ENCODE measurements at regions not wholly inside any gene's neighbourhood (a gene's known extent, or its start where the extent isn't known, plus 50 kb on each side); places are given as distances from the start of the nearest gene placed in this dataset.

DNA sequence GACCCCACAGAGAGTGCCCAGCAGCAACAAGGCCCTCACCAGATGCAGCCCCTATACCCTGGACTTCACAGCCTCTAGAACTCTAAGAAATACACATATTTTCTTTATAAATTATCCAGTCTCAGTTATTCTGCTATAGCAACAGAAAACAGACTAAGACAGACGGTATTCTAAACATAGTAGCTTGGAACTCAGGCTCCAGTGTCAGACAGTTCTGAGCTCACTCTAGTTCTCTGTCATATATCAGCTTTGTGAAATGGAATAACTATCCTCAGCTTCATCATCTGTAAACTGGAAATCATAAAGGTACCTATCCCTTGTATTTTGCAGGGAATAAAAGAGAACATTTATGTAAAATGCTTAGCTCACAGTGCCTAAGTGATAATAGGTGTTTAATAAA lies 127.4 kb downstream of the GLUL start:
- no peaks in the 10 kb centered on the region for H4K20me1 ChIP-seq (ENCODE audit: control insufficient read depth, extremely low read depth, insufficient read depth, low read length)
- no peaks in the 10 kb centered on the region for H3K79me2 ChIP-seq (ENCODE audit: control insufficient read depth, insufficient read depth, low read length)
- H3K9me1 ChIP-seq (ENCODE audit: control insufficient read depth, extremely low read depth, insufficient read depth, low read length) = no peaks in the 10 kb centered on the region
- no peak overlapping the region for H3K4me2 ChIP-seq (ENCODE audit: control insufficient read depth, extremely low read depth, insufficient read depth, low read depth, low read length)
- no peak overlapping the region for H3K9ac ChIP-seq (ENCODE audit: control insufficient read depth, extremely low read depth, insufficient read depth, low read length)
- no peak overlapping the region for H2AFZ ChIP-seq (ENCODE audit: control insufficient read depth, low read length)
- H3K36me3 ChIP-seq (ENCODE audit: control insufficient read depth in 2 of 2, extremely low read depth in 1 of 2, insufficient read depth in 2 of 2, low read length in 2 of 2) = no peaks in the 10 kb centered on the region
- no peaks in the 10 kb centered on the region for H3K9me3 ChIP-seq (ENCODE audit: control insufficient read depth, low read depth, low read length)
- DNase-seq (ENCODE audit: low read depth, low spot score) (no peak), FAIRE-seq (no peak)
- dilution Hi-C loops (cut with MboI; ENCODE audit: extremely low pct_ligation_motif_present, low sequenced_read_pairs) = no loop called here
- no peaks in the 10 kb centered on the region for H3K27me3 ChIP-seq (ENCODE audit: control insufficient read depth, extremely low read depth, insufficient read depth, low read length)
- no peak overlapping the region for H3K4me3 ChIP-seq (ENCODE audit: control insufficient read depth in 2 of 3, extremely low read depth in 1 of 3, insufficient read depth in 2 of 3, low read depth in 1 of 3, low read length in 3 of 3)
- H3K4me1 ChIP-seq (ENCODE audit: control insufficient read depth, extremely low read depth, insufficient read depth, low read length) = peaks cover 5% of the 10 kb centered on the region
- H3K27ac ChIP-seq (ENCODE audit: control insufficient read depth, insufficient read depth, low read length) = no peak overlapping the region
- no peak for TF ChIP-seq EZH2 (IDR thresholded peaks at IDR 0.05; ENCODE audit: low read length)
- TF ChIP-seq, protein P1, sequence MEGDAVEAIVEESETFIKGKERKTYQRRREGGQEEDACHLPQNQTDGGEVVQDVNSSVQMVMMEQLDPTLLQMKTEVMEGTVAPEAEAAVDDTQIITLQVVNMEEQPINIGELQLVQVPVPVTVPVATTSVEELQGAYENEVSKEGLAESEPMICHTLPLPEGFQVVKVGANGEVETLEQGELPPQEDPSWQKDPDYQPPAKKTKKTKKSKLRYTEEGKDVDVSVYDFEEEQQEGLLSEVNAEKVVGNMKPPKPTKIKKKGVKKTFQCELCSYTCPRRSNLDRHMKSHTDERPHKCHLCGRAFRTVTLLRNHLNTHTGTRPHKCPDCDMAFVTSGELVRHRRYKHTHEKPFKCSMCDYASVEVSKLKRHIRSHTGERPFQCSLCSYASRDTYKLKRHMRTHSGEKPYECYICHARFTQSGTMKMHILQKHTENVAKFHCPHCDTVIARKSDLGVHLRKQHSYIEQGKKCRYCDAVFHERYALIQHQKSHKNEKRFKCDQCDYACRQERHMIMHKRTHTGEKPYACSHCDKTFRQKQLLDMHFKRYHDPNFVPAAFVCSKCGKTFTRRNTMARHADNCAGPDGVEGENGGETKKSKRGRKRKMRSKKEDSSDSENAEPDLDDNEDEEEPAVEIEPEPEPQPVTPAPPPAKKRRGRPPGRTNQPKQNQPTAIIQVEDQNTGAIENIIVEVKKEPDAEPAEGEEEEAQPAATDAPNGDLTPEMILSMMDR (optimal IDR thresholded peaks at IDR 0.05 in 1 of 3, IDR thresholded peaks at IDR 0.05 in 1 of 3, conservative IDR thresholded peaks at IDR 0.05 in 1 of 3; ENCODE audit: extremely low read depth in 1 of 3, insufficient read depth in 2 of 3, low read length in 3 of 3) = no peak

DNA sequence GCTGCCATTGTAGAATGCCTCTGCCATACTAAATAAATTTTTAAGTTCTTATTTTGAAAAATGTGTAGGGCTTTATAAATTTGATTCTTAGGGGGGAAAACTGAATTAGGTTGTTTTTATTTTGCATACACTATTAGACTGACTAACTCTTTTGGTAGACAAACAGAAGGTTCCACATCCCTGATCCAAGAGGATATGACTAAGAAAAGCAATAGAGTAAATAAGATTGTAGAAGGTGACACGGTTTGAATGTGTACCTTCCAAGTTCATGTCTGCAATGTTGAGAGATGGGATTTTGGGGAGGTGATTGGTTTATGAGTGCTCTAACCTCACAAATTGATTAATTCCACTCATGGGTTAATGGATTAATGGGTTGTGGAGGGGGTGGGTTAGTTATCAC lies 127.9 kb downstream of the GLUL start:
- DNase-seq (ENCODE audit: low read depth, low spot score) = no peak
- H3K27me3 ChIP-seq (ENCODE audit: control insufficient read depth, extremely low read depth, insufficient read depth, low read length) = no peaks in the 10 kb centered on the region
- H3K36me3 ChIP-seq (ENCODE audit: control insufficient read depth in 2 of 2, extremely low read depth in 1 of 2, insufficient read depth in 2 of 2, low read length in 2 of 2) = no peaks in the 10 kb centered on the region
- H3K4me3 ChIP-seq (ENCODE audit: control insufficient read depth in 2 of 3, extremely low read depth in 1 of 3, insufficient read depth in 2 of 3, low read depth in 1 of 3, low read length in 3 of 3) = no peak overlapping the region
- no peak for FAIRE-seq
- no peak overlapping the region for H3K9ac ChIP-seq (ENCODE audit: control insufficient read depth, extremely low read depth, insufficient read depth, low read length)
- H4K20me1 ChIP-seq (ENCODE audit: control insufficient read depth, extremely low read depth, insufficient read depth, low read length) = no peaks in the 10 kb centered on the region
- no peak overlapping the region for H3K27ac ChIP-seq (ENCODE audit: control insufficient read depth, insufficient read depth, low read length)
- H2AFZ ChIP-seq (ENCODE audit: control insufficient read depth, low read length) = no peak overlapping the region
- TF ChIP-seq EZH2 (IDR thresholded peaks at IDR 0.05; ENCODE audit: low read length) = no peak
- TF ChIP-seq, protein P1 (optimal IDR thresholded peaks at IDR 0.05 in 1 of 3, IDR thresholded peaks at IDR 0.05 in 1 of 3, conservative IDR thresholded peaks at IDR 0.05 in 1 of 3; ENCODE audit: extremely low read depth in 1 of 3, insufficient read depth in 2 of 3, low read length in 3 of 3) = no peak
- dilution Hi-C loops (cut with MboI; ENCODE audit: extremely low pct_ligation_motif_present, low sequenced_read_pairs) = no loop called here
- no peak overlapping the region for H3K4me2 ChIP-seq (ENCODE audit: control insufficient read depth, extremely low read depth, insufficient read depth, low read depth, low read length)
- H3K4me1 ChIP-seq (ENCODE audit: control insufficient read depth, extremely low read depth, insufficient read depth, low read length) = peaks cover 7% of the 10 kb centered on the region
- no peaks in the 10 kb centered on the region for H3K79me2 ChIP-seq (ENCODE audit: control insufficient read depth, insufficient read depth, low read length)
- H3K9me1 ChIP-seq (ENCODE audit: control insufficient read depth, extremely low read depth, insufficient read depth, low read length) = no peaks in the 10 kb centered on the region
- no peaks in the 10 kb centered on the region for H3K9me3 ChIP-seq (ENCODE audit: control insufficient read depth, low read depth, low read length)

Measured in keratinocyte (primary cell).